Stimulated activated naive CD8-positive, alpha-beta T cell treated with anti-CD3 and anti-CD28 coated beads, Interleukin-15, amount 100 ng/mL, for 72 hours (primary cell): ENCODE measurements at regions not wholly inside any gene's neighbourhood (a gene's known extent, or its start where the extent isn't known, plus 50 kb on each side); places are given as distances from the start of the nearest gene placed in this dataset.
"Not testable (repeated sequence)": the region's sequence is repeated elsewhere in the genome, so short reads cannot be mapped to it uniquely, and the experiment has no call there.

ENCODE experiments used
- ATAC-seq: fragments of 150-1000 bp; cut with Tn5 transposase; 2 replicates; pipeline ENCODE4 v1.10.0; 2021; ENCODE audit warnings: mild to moderate bottlenecking, moderate library complexity
- DNase-seq, 2 donors: peaks; one replicate each; pipeline ENCODE4 v3.0.0; 2021 to 2022
- H3K27ac Mint-ChIP-seq, 2 donors: one replicate each; pipeline ENCODE4 v1.8.0; 2022; ENCODE audit warnings: mild to moderate bottlenecking in 2 of 2, mixed read lengths in 2 of 2, moderate library complexity in 2 of 2
- H3K27me3 Mint-ChIP-seq: one replicate; pipeline ENCODE4 v1.8.0; 2022; ENCODE audit warnings: mixed read lengths
- H3K4me1 Mint-ChIP-seq: one replicate; pipeline ENCODE4 v1.8.0; 2022; ENCODE audit warnings: mild to moderate bottlenecking, mixed read lengths
- H3K4me3 Mint-ChIP-seq, 2 donors: one replicate each; pipeline ENCODE4 v1.8.0; 2022; ENCODE audit warnings: mild to moderate bottlenecking in 2 of 2, mixed read lengths in 2 of 2, moderate library complexity in 1 of 2
- H3K9me3 Mint-ChIP-seq, 2 donors: one replicate each; pipeline ENCODE4 v1.8.0; 2022; ENCODE audit warnings: mixed read lengths in 2 of 2

GRCh38 chr18:78244779-78245178, 734.8 kb upstream of the SALL3 start:
- H3K27me3 Mint-ChIP-seq: peaks cover 11% of the 10 kb centered on the region
- H3K9me3 Mint-ChIP-seq: peaks cover 0 to 9% of the 10 kb centered on the region in 2 donors
- no peaks in the 10 kb centered on the region for H3K4me1 Mint-ChIP-seq
- ATAC-seq (no peak), DNase-seq (no peak)
- H3K4me3 Mint-ChIP-seq: no peak overlapping the region
- H3K27ac Mint-ChIP-seq: no peak overlapping the region

GRCh38 chr18:78245451-78245850, 734.2 kb upstream of the SALL3 start:
- Mint-ChIP-seq H3K9me3 (peaks cover 0 to 9% of the 10 kb centered on the region in 2 donors), H3K27ac (no peak overlapping the region), H3K4me1 (no peaks in the 10 kb centered on the region), H3K27me3 (peaks cover 11% of the 10 kb centered on the region), H3K4me3 (no peak overlapping the region)
- DNase-seq: no peak
- ATAC-seq: no peak

GRCh38 chr18:78246050-78246449, 733.6 kb upstream of the SALL3 start:
- Mint-ChIP-seq H3K27me3 (peaks cover 11% of the 10 kb centered on the region), H3K4me1 (no peaks in the 10 kb centered on the region), H3K4me3 (no peak overlapping the region), H3K9me3 (peaks cover 0 to 9% of the 10 kb centered on the region in 2 donors), H3K27ac (no peak overlapping the region)
- DNase-seq (no peak), ATAC-seq (no peak)

GRCh38 chr18:78246588-78246987, 733.0 kb upstream of the SALL3 start:
- Mint-ChIP-seq H3K4me3 (no peak overlapping the region), H3K27ac (no peak overlapping the region), H3K9me3 (peaks cover 0 to 9% of the 10 kb centered on the region in 2 donors), H3K27me3 (peaks cover 11% of the 10 kb centered on the region), H3K4me1 (no peaks in the 10 kb centered on the region)
- ATAC-seq (no peak), DNase-seq (no peak)

GRCh38 chr18:78247615-78248289, 731.9 kb upstream of the SALL3 start:
- no peak for DNase-seq
- peaks cover 0 to 9% of the 10 kb centered on the region in 2 donors for H3K9me3 Mint-ChIP-seq
- no peak overlapping the region for H3K4me3 Mint-ChIP-seq
- peaks cover 11% of the 10 kb centered on the region for H3K27me3 Mint-ChIP-seq
- ATAC-seq: no peak
- no peak overlapping the region for H3K27ac Mint-ChIP-seq
- no peaks in the 10 kb centered on the region for H3K4me1 Mint-ChIP-seq

- no peak overlapping the region for H3K27ac Mint-ChIP-seq
- no peaks in the 10 kb centered on the region for H3K27me3 Mint-ChIP-seq
- H3K4me1 Mint-ChIP-seq: no peaks in the 10 kb centered on the region
- no peaks in the 10 kb centered on the region for H3K9me3 Mint-ChIP-seq
- no peak for ATAC-seq
- no peak overlapping the region for H3K4me3 Mint-ChIP-seq
- no peak for DNase-seq
These were observed 724.6 kb upstream of the SALL3 start for GRCh38 chr18:78255013-78255412.

- ATAC-seq (no peak), DNase-seq (no peak)
- Mint-ChIP-seq H3K27me3 (no peaks in the 10 kb centered on the region), H3K27ac (no peak overlapping the region), H3K4me3 (no peak overlapping the region), H3K4me1 (no peaks in the 10 kb centered on the region), H3K9me3 (peaks cover 0 to 9% of the 10 kb centered on the region in 2 donors)
These were observed 711.2 kb upstream of the SALL3 start for GRCh38 chr18:78268226-78268988.

- no peak overlapping the region for H3K27ac Mint-ChIP-seq
- ATAC-seq (no peak), DNase-seq (no peak)
- no peaks in the 10 kb centered on the region for H3K4me1 Mint-ChIP-seq
- no peak overlapping the region for H3K4me3 Mint-ChIP-seq
- peaks cover 11 to 21% of the 10 kb centered on the region in 2 donors for H3K9me3 Mint-ChIP-seq
- no peaks in the 10 kb centered on the region for H3K27me3 Mint-ChIP-seq
These were observed 707.8 kb upstream of the SALL3 start for GRCh38 chr18:78271790-78272189.

GRCh38 chr18:78273876-78274275, 705.7 kb upstream of the SALL3 start:
- ATAC-seq (no peak), DNase-seq (no peak)
- Mint-ChIP-seq H3K4me3 (no peak overlapping the region), H3K4me1 (no peaks in the 10 kb centered on the region), H3K27me3 (no peaks in the 10 kb centered on the region), H3K9me3 (peaks cover 11 to 13% of the 10 kb centered on the region in 2 donors), H3K27ac (no peak overlapping the region)

- not testable (repeated sequence) for DNase-seq, H3K4me1 Mint-ChIP-seq, ATAC-seq, H3K4me3 Mint-ChIP-seq, H3K27me3 Mint-ChIP-seq
- Mint-ChIP-seq H3K27ac (peak overlapping the region in 1 of 2 donors; percentile 70), H3K9me3 (peaks cover 9 to 11% of the 10 kb centered on the region in 2 donors)
These were observed 696.2 kb upstream of the SALL3 start for GRCh38 chr18:78283425-78283824.

GRCh38 chr18:78292618-78293380, 686.8 kb upstream of the SALL3 start:
- H3K9me3 Mint-ChIP-seq: no peaks in the 10 kb centered on the region
- H3K4me1 Mint-ChIP-seq: no peaks in the 10 kb centered on the region
- no peak for ATAC-seq
- H3K4me3 Mint-ChIP-seq: no peak overlapping the region
- H3K27ac Mint-ChIP-seq: no peak overlapping the region
- no peak for DNase-seq
- no peaks in the 10 kb centered on the region for H3K27me3 Mint-ChIP-seq

- Mint-ChIP-seq H3K9me3 (no peaks in the 10 kb centered on the region), H3K27me3 (no peaks in the 10 kb centered on the region), H3K4me3 (no peak overlapping the region), H3K27ac (no peak overlapping the region), H3K4me1 (no peaks in the 10 kb centered on the region)
- ATAC-seq (no peak), DNase-seq (no peak)
These were observed 686.1 kb upstream of the SALL3 start for GRCh38 chr18:78293540-78293939.

GRCh38 chr18:78293940-78294541, 685.6 kb upstream of the SALL3 start:
- H3K4me1 Mint-ChIP-seq: no peaks in the 10 kb centered on the region
- ATAC-seq (no peak), DNase-seq (no peak)
- no peaks in the 10 kb centered on the region for H3K27me3 Mint-ChIP-seq
- H3K4me3 Mint-ChIP-seq: no peak overlapping the region
- no peaks in the 10 kb centered on the region for H3K9me3 Mint-ChIP-seq
- H3K27ac Mint-ChIP-seq: no peak overlapping the region

GRCh38 chr18:78295262-78295661, 684.4 kb upstream of the SALL3 start:
- H3K27ac Mint-ChIP-seq: no peak overlapping the region
- H3K27me3 Mint-ChIP-seq: peaks cover 6% of the 10 kb centered on the region
- no peak overlapping the region for H3K4me3 Mint-ChIP-seq
- H3K9me3 Mint-ChIP-seq: no peaks in the 10 kb centered on the region
- DNase-seq: no peak
- ATAC-seq: no peak
- no peaks in the 10 kb centered on the region for H3K4me1 Mint-ChIP-seq

- Mint-ChIP-seq H3K4me1 (no peaks in the 10 kb centered on the region), H3K9me3 (no peaks in the 10 kb centered on the region), H3K27ac (no peak overlapping the region), H3K4me3 (no peak overlapping the region), H3K27me3 (peaks cover 6% of the 10 kb centered on the region)
- DNase-seq (no peak), ATAC-seq (no peak)
These were observed 683.5 kb upstream of the SALL3 start for GRCh38 chr18:78296166-78296565.
